Adrenal gland (tissue), 5 donors: ENCODE measurements at regions not wholly inside any gene's neighbourhood (a gene's known extent, or its start where the extent isn't known, plus 50 kb on each side); places are given as distances from the start of the nearest gene placed in this dataset.

Experiments used
- POLR2A ChIP-seq, 2 donors: fragments of 450-650 bp; IDR thresholded peaks; one replicate each; pipeline ENCODE4 v1.6.1; 2017; ENCODE audit warnings: antibody characterized with exemption in 2 of 2, mild to moderate bottlenecking in 2 of 2, moderate library complexity in 1 of 2
- TF ChIP-seq, protein P1 (sequence below), 6 experiments: fragments of 450-650 bp in 4 of 6; fragments of 200-600 bp in 2 of 6; sonication (generic) in 1 of 6; IDR thresholded peaks; 1 replicate in 5 of 6; 2 replicates in 1 of 6; pipeline versions ENCODE4 v1.5.1 to v1.8.0; 2016 to 2021; ENCODE audit warnings: antibody characterized with exemption in 6 of 6, mild to moderate bottlenecking in 2 of 6, moderate library complexity in 1 of 6
- donor health status: DM: no; HTN: no; CAD: no.

DNA sequence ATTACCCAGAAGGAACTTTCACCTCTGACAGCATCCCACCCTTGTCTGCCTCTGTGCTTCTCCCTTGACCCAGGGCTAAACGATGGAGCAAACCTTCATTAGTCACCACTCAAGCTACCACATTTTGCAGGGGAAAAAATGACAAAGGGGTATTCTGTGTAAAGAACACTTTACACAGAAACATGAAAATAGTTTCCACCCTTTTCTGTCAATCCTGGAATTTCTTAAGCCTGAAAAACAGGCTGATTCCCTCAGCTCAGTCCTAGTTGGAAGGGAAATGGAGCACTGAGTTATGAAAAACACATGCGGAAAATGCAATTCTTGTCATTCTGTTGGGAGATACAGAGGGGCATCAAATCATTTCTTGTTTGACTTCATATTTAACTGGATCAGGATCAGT, 175.0 kb upstream of the HNRNPA3 start:
- TF ChIP-seq, protein P1, sequence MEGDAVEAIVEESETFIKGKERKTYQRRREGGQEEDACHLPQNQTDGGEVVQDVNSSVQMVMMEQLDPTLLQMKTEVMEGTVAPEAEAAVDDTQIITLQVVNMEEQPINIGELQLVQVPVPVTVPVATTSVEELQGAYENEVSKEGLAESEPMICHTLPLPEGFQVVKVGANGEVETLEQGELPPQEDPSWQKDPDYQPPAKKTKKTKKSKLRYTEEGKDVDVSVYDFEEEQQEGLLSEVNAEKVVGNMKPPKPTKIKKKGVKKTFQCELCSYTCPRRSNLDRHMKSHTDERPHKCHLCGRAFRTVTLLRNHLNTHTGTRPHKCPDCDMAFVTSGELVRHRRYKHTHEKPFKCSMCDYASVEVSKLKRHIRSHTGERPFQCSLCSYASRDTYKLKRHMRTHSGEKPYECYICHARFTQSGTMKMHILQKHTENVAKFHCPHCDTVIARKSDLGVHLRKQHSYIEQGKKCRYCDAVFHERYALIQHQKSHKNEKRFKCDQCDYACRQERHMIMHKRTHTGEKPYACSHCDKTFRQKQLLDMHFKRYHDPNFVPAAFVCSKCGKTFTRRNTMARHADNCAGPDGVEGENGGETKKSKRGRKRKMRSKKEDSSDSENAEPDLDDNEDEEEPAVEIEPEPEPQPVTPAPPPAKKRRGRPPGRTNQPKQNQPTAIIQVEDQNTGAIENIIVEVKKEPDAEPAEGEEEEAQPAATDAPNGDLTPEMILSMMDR (IDR thresholded peaks at IDR 0.05): no peak
- TF ChIP-seq POLR2A (IDR thresholded peaks at IDR 0.05): no peak
